ENCODE measurements at regions not wholly inside any gene's neighbourhood (a gene's known extent, or its start where the extent isn't known, plus 50 kb on each side); places are given as distances from the start of the nearest gene placed in this dataset.

DNA sequence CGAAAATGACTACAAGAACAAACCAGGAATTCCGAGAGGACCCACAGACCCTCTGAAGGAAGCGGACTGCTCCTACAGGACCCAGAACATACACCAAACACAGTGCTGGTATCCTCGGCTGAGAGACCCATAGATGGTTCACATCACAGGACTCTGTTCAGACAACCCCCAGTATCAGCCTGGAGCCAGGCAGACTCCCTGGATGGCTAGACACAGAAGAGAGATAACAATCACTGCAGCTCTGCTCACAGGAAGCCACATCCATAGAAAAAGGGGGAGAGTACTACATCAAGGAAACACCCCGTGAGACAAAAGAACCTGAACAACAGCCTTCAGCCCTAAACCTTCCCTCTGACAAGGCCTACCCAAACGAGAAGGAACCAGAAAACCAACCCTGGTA, 434.0 kb upstream of the NR5A2 start:
- Histone ChIP-seq H3K27ac (ENCODE audit: control insufficient read depth, insufficient read depth) (no peak overlapping the region), H4K20me1 (ENCODE audit: control insufficient read depth, insufficient read depth) (no peaks in the 10 kb centered on the region), H3K27me3 (replicated peaks in 1 of 2; ENCODE audit: control insufficient read depth in 2 of 2, insufficient read depth in 2 of 2, low read length in 1 of 2) (no peaks in the 10 kb centered on the region), H3K4me3 (no peak overlapping the region), H3K79me2 (ENCODE audit: control insufficient read depth, insufficient read depth, low read length) (no peaks in the 10 kb centered on the region), H3K4me2 (ENCODE audit: control insufficient read depth, insufficient read depth) (no peak overlapping the region), H3K4me1 (ENCODE audit: control insufficient read depth, insufficient read depth, low read length) (no peaks in the 10 kb centered on the region), H2AFZ (ENCODE audit: control insufficient read depth, low read depth, low read length) (no peak overlapping the region), H3K36me3 (ENCODE audit: control insufficient read depth in 2 of 2, insufficient read depth in 2 of 2, low read length in 1 of 2) (no peaks in the 10 kb centered on the region), H3K9me3 (replicated peaks; ENCODE audit: control insufficient read depth, insufficient read depth, low read length) (no peaks in the 10 kb centered on the region), H3K9ac (ENCODE audit: control insufficient read depth, insufficient read depth, low read length) (no peak overlapping the region)
- intact Hi-C loops (cut with micrococcal nuclease; ENCODE audit: unreplicated experiment) (no loop called here), in situ Hi-C loops (cut with MboI) (no loop called here)
- ChIA-PET POLR2A (no interaction called here), RAD21 (ENCODE audit: unreplicated experiment) (no interaction called here), SMC1A (ENCODE audit: uncharacterized antibody, unreplicated experiment) (no interaction called here), CTCF (interaction anchor here (0.7 kb wide), 1 partner anchor 311 kb away, joined by 3 read pairs; no protein-coding TSS in a partner anchor)
- no TSS peak for BruUV-seq (replicated peaks)
- WGBS (ENCODE audit: insufficient coverage, insufficient replicate concordance, low lambda C conversion rate, missing lambda C conversion rate), result 21% methylated on average over 6 of the region's 6 CpGs
- no peak for DNase-seq (ENCODE audit: low read depth, low spot score)
- FAIRE-seq, result no peak
- no peak for ATAC-seq
- TF ChIP-seq, protein P1, sequence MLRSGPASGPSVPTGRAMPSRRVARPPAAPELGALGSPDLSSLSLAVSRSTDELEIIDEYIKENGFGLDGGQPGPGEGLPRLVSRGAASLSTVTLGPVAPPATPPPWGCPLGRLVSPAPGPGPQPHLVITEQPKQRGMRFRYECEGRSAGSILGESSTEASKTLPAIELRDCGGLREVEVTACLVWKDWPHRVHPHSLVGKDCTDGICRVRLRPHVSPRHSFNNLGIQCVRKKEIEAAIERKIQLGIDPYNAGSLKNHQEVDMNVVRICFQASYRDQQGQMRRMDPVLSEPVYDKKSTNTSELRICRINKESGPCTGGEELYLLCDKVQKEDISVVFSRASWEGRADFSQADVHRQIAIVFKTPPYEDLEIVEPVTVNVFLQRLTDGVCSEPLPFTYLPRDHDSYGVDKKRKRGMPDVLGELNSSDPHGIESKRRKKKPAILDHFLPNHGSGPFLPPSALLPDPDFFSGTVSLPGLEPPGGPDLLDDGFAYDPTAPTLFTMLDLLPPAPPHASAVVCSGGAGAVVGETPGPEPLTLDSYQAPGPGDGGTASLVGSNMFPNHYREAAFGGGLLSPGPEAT (IDR thresholded peaks at IDR 0.05; ENCODE audit: low read depth), result no peak
- no peak for TF ChIP-seq EED (IDR thresholded peaks at IDR 0.05; ENCODE audit: low read depth)
- TF ChIP-seq, protein P2, sequence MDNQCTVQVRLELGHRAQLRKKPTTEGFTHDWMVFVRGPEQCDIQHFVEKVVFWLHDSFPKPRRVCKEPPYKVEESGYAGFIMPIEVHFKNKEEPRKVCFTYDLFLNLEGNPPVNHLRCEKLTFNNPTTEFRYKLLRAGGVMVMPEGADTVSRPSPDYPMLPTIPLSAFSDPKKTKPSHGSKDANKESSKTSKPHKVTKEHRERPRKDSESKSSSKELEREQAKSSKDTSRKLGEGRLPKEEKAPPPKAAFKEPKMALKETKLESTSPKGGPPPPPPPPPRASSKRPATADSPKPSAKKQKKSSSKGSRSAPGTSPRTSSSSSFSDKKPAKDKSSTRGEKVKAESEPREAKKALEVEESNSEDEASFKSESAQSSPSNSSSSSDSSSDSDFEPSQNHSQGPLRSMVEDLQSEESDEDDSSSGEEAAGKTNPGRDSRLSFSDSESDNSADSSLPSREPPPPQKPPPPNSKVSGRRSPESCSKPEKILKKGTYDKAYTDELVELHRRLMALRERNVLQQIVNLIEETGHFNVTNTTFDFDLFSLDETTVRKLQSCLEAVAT (IDR thresholded peaks at IDR 0.05), result no peak
- TF ChIP-seq RUNX3 (IDR thresholded peaks at IDR 0.05; ENCODE audit: low read length), result no peak
- no peak for TF ChIP-seq RBBP5 (conservative IDR thresholded peaks at IDR 0.05)
- no peak for TF ChIP-seq STAT1 (conservative IDR thresholded peaks at IDR 0.05)
- TF ChIP-seq, protein P3, sequence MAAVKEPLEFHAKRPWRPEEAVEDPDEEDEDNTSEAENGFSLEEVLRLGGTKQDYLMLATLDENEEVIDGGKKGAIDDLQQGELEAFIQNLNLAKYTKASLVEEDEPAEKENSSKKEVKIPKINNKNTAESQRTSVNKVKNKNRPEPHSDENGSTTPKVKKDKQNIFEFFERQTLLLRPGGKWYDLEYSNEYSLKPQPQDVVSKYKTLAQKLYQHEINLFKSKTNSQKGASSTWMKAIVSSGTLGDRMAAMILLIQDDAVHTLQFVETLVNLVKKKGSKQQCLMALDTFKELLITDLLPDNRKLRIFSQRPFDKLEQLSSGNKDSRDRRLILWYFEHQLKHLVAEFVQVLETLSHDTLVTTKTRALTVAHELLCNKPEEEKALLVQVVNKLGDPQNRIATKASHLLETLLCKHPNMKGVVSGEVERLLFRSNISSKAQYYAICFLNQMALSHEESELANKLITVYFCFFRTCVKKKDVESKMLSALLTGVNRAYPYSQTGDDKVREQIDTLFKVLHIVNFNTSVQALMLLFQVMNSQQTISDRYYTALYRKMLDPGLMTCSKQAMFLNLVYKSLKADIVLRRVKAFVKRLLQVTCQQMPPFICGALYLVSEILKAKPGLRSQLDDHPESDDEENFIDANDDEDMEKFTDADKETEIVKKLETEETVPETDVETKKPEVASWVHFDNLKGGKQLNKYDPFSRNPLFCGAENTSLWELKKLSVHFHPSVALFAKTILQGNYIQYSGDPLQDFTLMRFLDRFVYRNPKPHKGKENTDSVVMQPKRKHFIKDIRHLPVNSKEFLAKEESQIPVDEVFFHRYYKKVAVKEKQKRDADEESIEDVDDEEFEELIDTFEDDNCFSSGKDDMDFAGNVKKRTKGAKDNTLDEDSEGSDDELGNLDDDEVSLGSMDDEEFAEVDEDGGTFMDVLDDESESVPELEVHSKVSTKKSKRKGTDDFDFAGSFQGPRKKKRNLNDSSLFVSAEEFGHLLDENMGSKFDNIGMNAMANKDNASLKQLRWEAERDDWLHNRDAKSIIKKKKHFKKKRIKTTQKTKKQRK (IDR thresholded peaks at IDR 0.05; ENCODE audit: low read depth, low read length), result no peak
- no peak for TF ChIP-seq RCOR1 (conservative IDR thresholded peaks at IDR 0.05; ENCODE audit: low read depth, low read length)
- no peak for TF ChIP-seq CUX1 (IDR thresholded peaks at IDR 0.05; ENCODE audit: insufficient replicate concordance, low read depth, low read length)
